AG10803 (cell line): ENCODE measurements at regions not wholly inside any gene's neighbourhood (a gene's known extent, or its start where the extent isn't known, plus 50 kb on each side); places are given as distances from the start of the nearest gene placed in this dataset.

Source experiments
- DNase-seq: peaks from one replicate; pipeline ENCODE4 v3.0.0; 2010; ENCODE audit warnings: low read depth
- H3K4me3 ChIP-seq: 2 replicates; pipeline ENCODE4 v1.5.1; 2011; ENCODE audit warnings: mild to moderate bottlenecking, low read length, control low read depth
- TF ChIP-seq, protein P1 (sequence below): conservative IDR thresholded peaks from 2 replicates; pipeline ENCODE4 v1.5.1; 2011; ENCODE audit warnings: mild to moderate bottlenecking, low read length, control low read depth, inconsistent platforms

DNA sequence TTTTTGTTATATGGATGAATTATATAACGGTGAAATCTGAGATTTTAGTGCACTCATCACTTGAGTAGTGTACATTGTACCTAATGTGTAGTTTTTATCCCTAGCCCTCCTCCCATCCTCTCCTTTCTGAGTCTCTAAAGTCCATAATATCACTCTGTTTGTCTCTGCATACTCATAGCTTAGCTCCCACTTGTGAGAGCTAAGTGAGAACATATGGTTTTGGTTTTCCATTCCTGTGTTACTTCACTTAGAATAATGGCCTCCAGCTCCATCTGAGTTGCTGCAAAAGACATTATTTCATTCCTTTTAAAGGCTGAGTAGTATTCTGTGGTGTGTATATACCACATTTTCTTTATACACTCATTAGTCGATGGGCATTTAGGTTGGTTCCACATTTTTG is 94.0 kb downstream of the SLC10A2 start:
- TF ChIP-seq, protein P1, sequence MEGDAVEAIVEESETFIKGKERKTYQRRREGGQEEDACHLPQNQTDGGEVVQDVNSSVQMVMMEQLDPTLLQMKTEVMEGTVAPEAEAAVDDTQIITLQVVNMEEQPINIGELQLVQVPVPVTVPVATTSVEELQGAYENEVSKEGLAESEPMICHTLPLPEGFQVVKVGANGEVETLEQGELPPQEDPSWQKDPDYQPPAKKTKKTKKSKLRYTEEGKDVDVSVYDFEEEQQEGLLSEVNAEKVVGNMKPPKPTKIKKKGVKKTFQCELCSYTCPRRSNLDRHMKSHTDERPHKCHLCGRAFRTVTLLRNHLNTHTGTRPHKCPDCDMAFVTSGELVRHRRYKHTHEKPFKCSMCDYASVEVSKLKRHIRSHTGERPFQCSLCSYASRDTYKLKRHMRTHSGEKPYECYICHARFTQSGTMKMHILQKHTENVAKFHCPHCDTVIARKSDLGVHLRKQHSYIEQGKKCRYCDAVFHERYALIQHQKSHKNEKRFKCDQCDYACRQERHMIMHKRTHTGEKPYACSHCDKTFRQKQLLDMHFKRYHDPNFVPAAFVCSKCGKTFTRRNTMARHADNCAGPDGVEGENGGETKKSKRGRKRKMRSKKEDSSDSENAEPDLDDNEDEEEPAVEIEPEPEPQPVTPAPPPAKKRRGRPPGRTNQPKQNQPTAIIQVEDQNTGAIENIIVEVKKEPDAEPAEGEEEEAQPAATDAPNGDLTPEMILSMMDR, result no peak
- no peak for DNase-seq
- H3K4me3 ChIP-seq, result no peak overlapping the region

DNA sequence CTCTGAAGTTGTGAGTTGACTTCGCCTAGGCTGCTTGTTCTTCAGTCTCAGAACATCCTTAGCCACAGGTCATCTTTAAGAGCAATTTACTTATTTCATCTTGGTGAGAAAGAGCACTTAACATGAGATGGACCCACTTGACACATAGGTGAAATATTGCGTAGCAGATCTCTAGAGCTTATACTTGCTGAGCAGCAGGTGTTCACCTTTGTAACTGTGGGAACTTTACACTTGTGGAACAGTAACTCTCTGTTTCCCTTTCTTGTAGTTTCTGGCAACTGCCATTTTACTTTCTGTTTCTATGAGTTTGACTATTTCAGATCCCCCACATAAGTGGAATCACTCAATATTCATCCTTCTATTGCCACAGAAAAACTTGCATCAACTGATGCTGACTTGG is 95.7 kb downstream of the SLC10A2 start:
- DNase-seq, result no peak
- TF ChIP-seq, protein P1, result no peak
- H3K4me3 ChIP-seq, result no peak overlapping the region

DNA sequence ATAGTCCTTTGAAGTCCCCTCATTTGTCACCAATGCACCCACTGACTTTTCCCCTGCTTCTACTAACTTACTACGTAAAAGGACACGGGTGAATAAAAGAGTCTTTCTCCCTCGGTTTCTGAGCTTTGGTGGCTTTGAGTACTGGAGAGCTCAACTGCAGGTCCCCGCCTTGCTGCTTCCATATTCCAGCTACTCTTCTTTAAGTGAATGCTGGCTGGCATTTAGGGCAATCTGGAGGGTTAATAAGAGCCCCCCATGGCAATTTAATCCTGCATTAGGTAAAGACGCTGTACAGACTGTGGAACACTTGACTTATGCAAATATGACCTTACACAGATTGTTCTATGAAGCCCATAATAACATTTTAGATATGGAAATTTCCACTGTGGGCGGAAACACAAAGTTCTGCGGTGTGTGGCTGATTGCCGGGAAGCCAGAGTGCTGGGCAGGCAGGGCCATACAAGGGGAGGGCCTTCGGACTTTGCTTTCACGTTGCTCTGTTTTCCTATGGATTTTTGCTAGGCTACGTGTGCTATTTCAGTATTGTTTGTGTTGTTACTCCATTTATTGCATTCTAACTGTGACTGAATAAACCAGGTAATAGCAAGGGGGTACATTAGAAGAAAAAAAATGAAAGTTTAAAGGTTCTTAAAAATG is 97.5 kb downstream of the SLC10A2 start:
- no peak overlapping the region for H3K4me3 ChIP-seq
- TF ChIP-seq, protein P1, result no peak
- no peak for DNase-seq

DNA sequence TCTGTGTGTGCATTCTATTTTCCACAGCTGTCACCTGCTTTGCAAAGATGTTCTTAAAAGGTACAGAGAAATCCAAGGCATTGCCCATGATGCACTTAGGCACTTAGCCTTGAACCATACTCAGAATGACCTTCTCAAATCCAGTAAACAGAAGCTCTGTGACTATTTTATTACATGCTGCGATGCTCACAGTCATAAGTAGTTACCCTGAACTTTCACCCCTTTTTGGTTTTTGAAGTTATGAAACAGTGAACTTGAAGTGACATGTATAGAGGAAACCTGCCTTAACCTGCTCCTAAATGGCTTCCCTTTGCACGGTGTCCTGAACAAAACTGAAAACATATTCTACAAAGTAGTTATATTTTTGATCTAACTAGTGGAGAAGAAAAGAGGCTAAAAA is 100.4 kb downstream of the SLC10A2 start:
- TF ChIP-seq, protein P1, result no peak
- no peak for DNase-seq
- H3K4me3 ChIP-seq, result no peak overlapping the region

DNA sequence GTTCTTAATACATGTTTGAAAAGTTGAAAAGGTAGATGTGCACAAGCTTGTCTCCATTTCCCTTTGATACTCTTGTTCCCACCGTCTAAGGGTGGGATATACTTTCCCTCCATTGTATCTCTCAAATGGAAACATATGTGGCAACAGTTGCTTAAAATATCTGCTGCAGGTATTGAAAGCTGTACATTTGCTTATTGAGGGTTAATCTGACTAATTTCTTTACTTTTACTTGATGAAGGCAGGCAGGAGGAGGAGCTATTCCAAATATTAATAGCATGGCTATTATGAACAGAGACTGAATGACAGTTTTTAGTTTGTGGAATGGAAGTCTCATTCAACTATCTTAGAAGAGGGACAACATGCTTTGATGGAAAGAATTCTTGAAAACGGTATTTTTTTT is 103.8 kb downstream of the SLC10A2 start:
- no peak for DNase-seq
- H3K4me3 ChIP-seq, result no peak overlapping the region
- TF ChIP-seq, protein P1, result no peak

DNA sequence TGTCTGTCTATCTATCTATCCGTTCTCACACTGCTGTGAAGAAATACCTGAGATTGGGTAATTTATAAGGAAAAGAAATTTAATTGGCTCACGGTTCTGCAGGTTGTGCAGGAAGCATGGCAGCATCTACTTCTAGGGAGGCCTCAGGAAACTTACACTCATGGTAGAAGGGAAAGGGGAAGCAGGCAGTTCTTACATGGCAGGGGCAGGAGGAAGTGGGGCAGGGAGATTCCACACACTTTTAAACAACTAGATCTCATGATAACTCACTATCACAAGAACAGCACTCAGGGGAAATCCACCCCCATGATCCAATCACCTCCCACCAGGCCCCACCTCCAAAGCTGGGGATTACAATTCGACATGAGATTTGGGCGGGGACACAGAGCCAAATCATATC is 105.3 kb downstream of the SLC10A2 start:
- no peak overlapping the region for H3K4me3 ChIP-seq
- no peak for DNase-seq
- TF ChIP-seq, protein P1, result no peak

DNA sequence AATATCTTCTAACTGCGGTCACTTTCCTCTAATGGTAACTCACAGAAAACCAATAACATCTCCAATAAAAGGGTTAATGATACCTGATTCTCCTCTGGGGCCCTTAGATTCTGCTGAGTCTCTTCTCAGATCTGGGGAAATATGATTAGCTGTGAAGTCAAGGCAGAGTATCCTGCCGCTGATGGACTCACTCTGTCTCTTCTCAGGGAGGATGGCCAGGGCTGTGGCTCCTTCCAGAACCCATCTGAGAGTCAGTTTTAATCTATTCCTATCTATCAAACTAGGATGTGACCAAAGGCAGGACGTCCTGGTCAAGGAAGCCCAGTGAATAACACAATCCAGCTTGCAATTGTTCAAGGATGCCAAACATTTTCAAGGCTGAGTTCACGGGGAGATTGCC is 109.8 kb downstream of the SLC10A2 start:
- TF ChIP-seq, protein P1, result no peak
- DNase-seq, result no peak
- no peak overlapping the region for H3K4me3 ChIP-seq
